ENCODE measurements at regions not wholly inside any gene's neighbourhood (a gene's known extent, or its start where the extent isn't known, plus 50 kb on each side); places are given as distances from the start of the nearest gene placed in this dataset.

DNA sequence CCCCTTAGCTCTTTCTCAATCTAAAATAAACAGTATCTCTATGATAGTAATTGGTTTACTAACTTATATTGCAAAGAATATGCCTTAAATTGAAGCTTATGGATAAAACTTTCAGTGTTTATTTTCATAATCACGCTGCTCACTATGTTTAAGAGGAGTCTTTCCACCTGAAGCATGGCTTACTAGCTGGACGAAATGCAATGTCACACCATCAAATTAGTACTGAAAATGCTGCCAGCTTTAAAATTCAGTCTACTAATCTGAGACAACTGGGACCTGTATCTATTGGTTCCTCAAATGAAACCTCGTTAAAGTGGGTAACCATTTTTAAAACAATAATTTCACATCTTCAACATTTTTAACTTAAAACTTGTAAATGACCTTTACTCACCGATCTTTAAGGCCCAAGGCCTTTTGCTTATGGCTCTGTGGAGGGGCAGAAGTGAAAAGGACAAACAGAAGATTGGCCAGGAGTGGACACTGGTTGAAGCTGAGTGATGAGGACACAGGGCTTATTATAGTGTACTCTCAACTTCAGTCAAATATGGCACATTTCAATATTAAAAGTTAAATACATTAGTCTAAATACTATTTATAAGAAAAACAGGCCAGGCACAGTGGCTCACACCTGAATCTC lies 212.8 kb upstream of the WSB1 start:
- TF ChIP-seq EZH2 (IDR thresholded peaks at IDR 0.05; ENCODE audit: low read length, unreplicated experiment) (no peak), EZH2phosphoT487 (IDR thresholded peaks at IDR 0.05; ENCODE audit: borderline replicate concordance, low read length) (no peak)
- TF ChIP-seq, protein P1, sequence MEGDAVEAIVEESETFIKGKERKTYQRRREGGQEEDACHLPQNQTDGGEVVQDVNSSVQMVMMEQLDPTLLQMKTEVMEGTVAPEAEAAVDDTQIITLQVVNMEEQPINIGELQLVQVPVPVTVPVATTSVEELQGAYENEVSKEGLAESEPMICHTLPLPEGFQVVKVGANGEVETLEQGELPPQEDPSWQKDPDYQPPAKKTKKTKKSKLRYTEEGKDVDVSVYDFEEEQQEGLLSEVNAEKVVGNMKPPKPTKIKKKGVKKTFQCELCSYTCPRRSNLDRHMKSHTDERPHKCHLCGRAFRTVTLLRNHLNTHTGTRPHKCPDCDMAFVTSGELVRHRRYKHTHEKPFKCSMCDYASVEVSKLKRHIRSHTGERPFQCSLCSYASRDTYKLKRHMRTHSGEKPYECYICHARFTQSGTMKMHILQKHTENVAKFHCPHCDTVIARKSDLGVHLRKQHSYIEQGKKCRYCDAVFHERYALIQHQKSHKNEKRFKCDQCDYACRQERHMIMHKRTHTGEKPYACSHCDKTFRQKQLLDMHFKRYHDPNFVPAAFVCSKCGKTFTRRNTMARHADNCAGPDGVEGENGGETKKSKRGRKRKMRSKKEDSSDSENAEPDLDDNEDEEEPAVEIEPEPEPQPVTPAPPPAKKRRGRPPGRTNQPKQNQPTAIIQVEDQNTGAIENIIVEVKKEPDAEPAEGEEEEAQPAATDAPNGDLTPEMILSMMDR (conservative IDR thresholded peaks at IDR 0.05; ENCODE audit: low read depth, low read length) = no peak
- no peaks in the 10 kb centered on the region for H3K79me2 ChIP-seq (ENCODE audit: low read length)

GRCh38 chr17:27082023-27082774 lies 211.7 kb upstream of the WSB1 start:
- CTCF ChIA-PET = no interaction called here
- DNase-seq = no peak
- POLR2A ChIA-PET (ENCODE audit: unreplicated experiment) = no interaction called here
- no TSS peak for BruUV-seq (replicated peaks)
- no peaks in the 10 kb centered on the region for H3K36me3 ChIP-seq (ENCODE audit: low read depth, low read length)
- no peak overlapping the region for H3K27ac ChIP-seq (ENCODE audit: low read length)
- H4K20me1 ChIP-seq (ENCODE audit: low read length) = no peaks in the 10 kb centered on the region
- H3K4me2 ChIP-seq (ENCODE audit: low read length) = no peak overlapping the region
- no peaks in the 10 kb centered on the region for H3K79me2 ChIP-seq (ENCODE audit: low read length)
- TF ChIP-seq, protein P1 (conservative IDR thresholded peaks at IDR 0.05; ENCODE audit: low read depth, low read length) = no peak
- no peak for TF ChIP-seq EZH2 (IDR thresholded peaks at IDR 0.05; ENCODE audit: low read length, unreplicated experiment)
- no peak for TF ChIP-seq EZH2phosphoT487 (IDR thresholded peaks at IDR 0.05; ENCODE audit: borderline replicate concordance, low read length)
- H3K9me3 ChIP-seq (ENCODE audit: low read length) = no peaks in the 10 kb centered on the region
- 0 out of 2 replicates have a peak, but pooled peaks cover 8% of the 10 kb centered on the region for H3K27me3 ChIP-seq (ENCODE audit: low read length)
- ATAC-seq = no peak
- H3K9ac ChIP-seq (ENCODE audit: low read length) = no peak overlapping the region
- no peaks in the 10 kb centered on the region for H3K4me1 ChIP-seq (ENCODE audit: insufficient read depth, low read length)
- intact Hi-C loops (cut with micrococcal nuclease) = no loop called here
- no peak overlapping the region for H2AFZ ChIP-seq (ENCODE audit: low read length)
- H3K9me2 ChIP-seq (replicated peaks; ENCODE audit: low read length) = no peaks in the 10 kb centered on the region
- H3K4me3 ChIP-seq (ENCODE audit: low read length) = no peak overlapping the region
- H3F3A ChIP-seq (ENCODE audit: low read length, unreplicated experiment) = no peaks in the 10 kb centered on the region

More for the DNA sequence above, 212.8 kb upstream of the WSB1 start:
- no peak overlapping the region for H3K27ac ChIP-seq (ENCODE audit: low read length)
- BruUV-seq (replicated peaks) = no TSS peak
- H3K9me3 ChIP-seq (ENCODE audit: low read length) = no peaks in the 10 kb centered on the region
- intact Hi-C loops (cut with micrococcal nuclease) = no loop called here
- H3F3A ChIP-seq (ENCODE audit: low read length, unreplicated experiment) = no peaks in the 10 kb centered on the region
- H3K9me2 ChIP-seq (replicated peaks; ENCODE audit: low read length) = no peaks in the 10 kb centered on the region
- ATAC-seq (no peak), DNase-seq (no peak)
- CTCF ChIA-PET = no interaction called here
- H3K36me3 ChIP-seq (ENCODE audit: low read depth, low read length) = no peaks in the 10 kb centered on the region
- POLR2A ChIA-PET (ENCODE audit: unreplicated experiment) = no interaction called here
- no peak overlapping the region for H3K9ac ChIP-seq (ENCODE audit: low read length)
- no peak overlapping the region for H2AFZ ChIP-seq (ENCODE audit: low read length)
- no peak overlapping the region for H3K4me3 ChIP-seq (ENCODE audit: low read length)
- no peaks in the 10 kb centered on the region for H3K4me1 ChIP-seq (ENCODE audit: insufficient read depth, low read length)
- H4K20me1 ChIP-seq (ENCODE audit: low read length) = no peaks in the 10 kb centered on the region
- no peak overlapping the region for H3K4me2 ChIP-seq (ENCODE audit: low read length)
- H3K27me3 ChIP-seq (ENCODE audit: low read length) = 0 out of 2 replicates have a peak, but pooled peaks cover 8% of the 10 kb centered on the region

- no peaks in the 10 kb centered on the region for H4K20me1 ChIP-seq (ENCODE audit: low read length)
- POLR2A ChIA-PET (ENCODE audit: unreplicated experiment) = no interaction called here
Measured at GRCh38 chr17:27082775-27083154, 211.1 kb upstream of the WSB1 start.

More at GRCh38 chr17:27082775-27083154, 211.1 kb upstream of the WSB1 start:
- Histone ChIP-seq H3K9me2 (replicated peaks; ENCODE audit: low read length) (no peaks in the 10 kb centered on the region), H3K9me3 (ENCODE audit: low read length) (no peaks in the 10 kb centered on the region), H2AFZ (ENCODE audit: low read length) (no peak overlapping the region), H3K9ac (ENCODE audit: low read length) (no peak overlapping the region), H3F3A (ENCODE audit: low read length, unreplicated experiment) (no peaks in the 10 kb centered on the region), H3K27ac (ENCODE audit: low read length) (no peak overlapping the region), H3K79me2 (ENCODE audit: low read length) (no peaks in the 10 kb centered on the region), H3K36me3 (ENCODE audit: low read depth, low read length) (no peaks in the 10 kb centered on the region), H3K27me3 (ENCODE audit: low read length) (0 out of 2 replicates have a peak, but pooled peaks cover 8% of the 10 kb centered on the region), H3K4me2 (ENCODE audit: low read length) (no peak overlapping the region), H3K4me1 (ENCODE audit: insufficient read depth, low read length) (no peaks in the 10 kb centered on the region), H3K4me3 (ENCODE audit: low read length) (no peak overlapping the region)
- intact Hi-C loops (cut with micrococcal nuclease) = no loop called here
- no peak for ATAC-seq
- TF ChIP-seq EZH2phosphoT487 (IDR thresholded peaks at IDR 0.05; ENCODE audit: borderline replicate concordance, low read length) = no peak
- DNase-seq = no peak
- BruUV-seq (replicated peaks) = no TSS peak
- CTCF ChIA-PET = no interaction called here
